ENCODE measurements at regions not wholly inside any gene's neighbourhood (a gene's known extent, or its start where the extent isn't known, plus 50 kb on each side); places are given as distances from the start of the nearest gene placed in this dataset.

- no peak overlapping the region for H3K4me3 ChIP-seq (ENCODE audit: low read depth, low read length)
Observed at GRCh38 chr4:55249476-55249875, 96.6 kb upstream of the SRD5A3 start.

GRCh38 chr4:55251342-55251741 lies 94.7 kb upstream of the SRD5A3 start:
- H3K4me3 ChIP-seq (ENCODE audit: low read depth, low read length), result no peak overlapping the region
- TF ChIP-seq CTCF (IDR thresholded peaks at IDR 0.05; ENCODE audit: borderline replicate concordance, insufficient read depth, low read depth, low read length), result no peak

More at GRCh38 chr4:55249476-55249875, 96.6 kb upstream of the SRD5A3 start:
- no peak for TF ChIP-seq CTCF (IDR thresholded peaks at IDR 0.05; ENCODE audit: borderline replicate concordance, insufficient read depth, low read depth, low read length)

GRCh38 chr4:55251896-55252295 lies 94.1 kb upstream of the SRD5A3 start:
- no peak for TF ChIP-seq CTCF (IDR thresholded peaks at IDR 0.05; ENCODE audit: borderline replicate concordance, insufficient read depth, low read depth, low read length)
- no peak overlapping the region for H3K4me3 ChIP-seq (ENCODE audit: low read depth, low read length)

GRCh38 chr4:55253948-55254593 lies 92.0 kb upstream of the SRD5A3 start:
- H3K4me3 ChIP-seq (ENCODE audit: low read depth, low read length), result no peak overlapping the region
- TF ChIP-seq CTCF (IDR thresholded peaks at IDR 0.05; ENCODE audit: borderline replicate concordance, insufficient read depth, low read depth, low read length), result no peak

- TF ChIP-seq CTCF (IDR thresholded peaks at IDR 0.05; ENCODE audit: borderline replicate concordance, insufficient read depth, low read depth, low read length), result no peak
- H3K4me3 ChIP-seq (ENCODE audit: low read depth, low read length), result no peak overlapping the region
Observed at GRCh38 chr4:55255179-55255578, 90.9 kb upstream of the SRD5A3 start.

- H3K4me3 ChIP-seq (ENCODE audit: low read depth, low read length), result no peak overlapping the region
- TF ChIP-seq CTCF (IDR thresholded peaks at IDR 0.05; ENCODE audit: borderline replicate concordance, insufficient read depth, low read depth, low read length), result no peak
Observed at GRCh38 chr4:55256787-55257186, 89.3 kb upstream of the SRD5A3 start.

- no peak for TF ChIP-seq CTCF (IDR thresholded peaks at IDR 0.05; ENCODE audit: borderline replicate concordance, insufficient read depth, low read depth, low read length)
- H3K4me3 ChIP-seq (ENCODE audit: low read depth, low read length), result no peak overlapping the region
Observed at GRCh38 chr4:55258152-55258865, 87.7 kb upstream of the SRD5A3 start.
